ENCODE measurements at regions not wholly inside any gene's neighbourhood (a gene's known extent, or its start where the extent isn't known, plus 50 kb on each side); places are given as distances from the start of the nearest gene placed in this dataset.
A peak's percentile ranks its signal among the peaks of the same experiment; 100 is the strongest.

DNA sequence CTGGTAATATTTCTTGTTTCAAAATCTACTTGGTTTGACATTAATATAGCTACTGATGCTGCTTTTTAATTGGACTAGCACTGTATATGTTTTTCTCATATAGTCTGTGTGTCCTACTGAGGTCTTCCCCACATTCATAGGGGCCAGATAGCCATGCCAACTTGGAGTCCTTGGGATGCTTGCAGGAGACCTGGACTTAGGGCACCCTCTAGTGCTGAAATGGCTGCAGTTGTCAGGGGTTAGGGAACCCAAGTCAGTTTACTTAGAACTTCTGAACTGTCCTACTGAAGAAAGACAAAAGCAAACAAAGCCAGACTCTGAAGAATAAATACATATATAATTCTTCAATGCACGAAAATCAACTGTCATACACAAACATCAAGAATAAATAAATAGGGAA, 279.9 kb upstream of the SYT1 start:
- Histone ChIP-seq H3K4me2 (no peak overlapping the region), H3K79me2 (ENCODE audit: low read depth) (no peaks in the 10 kb centered on the region), H3K27ac (no peak overlapping the region), H3K9me3 (ENCODE audit: low read depth) (no peaks in the 10 kb centered on the region), H3K9ac (no peak overlapping the region), H3K4me1 (no peaks in the 10 kb centered on the region), H3F3A (ENCODE audit: low read depth) (peaks cover 6% of the 10 kb centered on the region), H3K36me3 (no peaks in the 10 kb centered on the region), H3K4me3 (no peak overlapping the region), H4K20me1 (ENCODE audit: low read depth) (no peaks in the 10 kb centered on the region), H3K27me3 (no peaks in the 10 kb centered on the region), H2AFZ (replicated peaks) (no peak overlapping the region)
- no peak overlapping the region for H3K27ac Mint-ChIP-seq
- peak; percentile 77 for DNase-seq (ENCODE audit: low spot score)
- H3K36me3 Mint-ChIP-seq = no peaks in the 10 kb centered on the region
- TF ChIP-seq, protein P1, sequence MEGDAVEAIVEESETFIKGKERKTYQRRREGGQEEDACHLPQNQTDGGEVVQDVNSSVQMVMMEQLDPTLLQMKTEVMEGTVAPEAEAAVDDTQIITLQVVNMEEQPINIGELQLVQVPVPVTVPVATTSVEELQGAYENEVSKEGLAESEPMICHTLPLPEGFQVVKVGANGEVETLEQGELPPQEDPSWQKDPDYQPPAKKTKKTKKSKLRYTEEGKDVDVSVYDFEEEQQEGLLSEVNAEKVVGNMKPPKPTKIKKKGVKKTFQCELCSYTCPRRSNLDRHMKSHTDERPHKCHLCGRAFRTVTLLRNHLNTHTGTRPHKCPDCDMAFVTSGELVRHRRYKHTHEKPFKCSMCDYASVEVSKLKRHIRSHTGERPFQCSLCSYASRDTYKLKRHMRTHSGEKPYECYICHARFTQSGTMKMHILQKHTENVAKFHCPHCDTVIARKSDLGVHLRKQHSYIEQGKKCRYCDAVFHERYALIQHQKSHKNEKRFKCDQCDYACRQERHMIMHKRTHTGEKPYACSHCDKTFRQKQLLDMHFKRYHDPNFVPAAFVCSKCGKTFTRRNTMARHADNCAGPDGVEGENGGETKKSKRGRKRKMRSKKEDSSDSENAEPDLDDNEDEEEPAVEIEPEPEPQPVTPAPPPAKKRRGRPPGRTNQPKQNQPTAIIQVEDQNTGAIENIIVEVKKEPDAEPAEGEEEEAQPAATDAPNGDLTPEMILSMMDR (IDR thresholded peaks at IDR 0.05) = peak; percentile 77
- TF ChIP-seq EZH2 (IDR thresholded peaks at IDR 0.05) = no peak
- H3K4me3 Mint-ChIP-seq = no peak overlapping the region
- peaks cover 2% of the 10 kb centered on the region for H3K27me3 Mint-ChIP-seq (ENCODE audit: insufficient read depth, low read depth)
- peaks cover 24% of the 10 kb centered on the region for H3K9me3 Mint-ChIP-seq
- no peaks in the 10 kb centered on the region for H3K4me1 Mint-ChIP-seq

DNA sequence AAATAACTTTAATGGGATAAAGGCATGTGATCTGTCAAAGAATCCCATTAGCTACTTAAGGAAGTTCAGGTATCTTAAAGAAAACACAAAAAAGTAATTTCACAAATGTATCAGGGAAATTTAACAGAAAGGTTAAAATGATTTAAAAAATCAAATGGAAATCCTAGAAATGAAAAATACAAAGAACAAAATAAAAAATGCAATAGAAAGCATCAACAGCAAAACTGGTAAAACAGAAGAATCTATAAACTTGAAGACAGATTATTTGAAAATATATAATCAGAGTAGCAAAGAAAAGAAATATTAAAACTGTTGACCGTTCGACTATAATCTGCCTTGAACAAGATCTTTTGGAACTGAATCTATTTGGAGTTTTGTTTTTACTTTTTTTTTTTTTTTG, 279.4 kb upstream of the SYT1 start:
- no peaks in the 10 kb centered on the region for H3K79me2 ChIP-seq (ENCODE audit: low read depth)
- peaks cover 6% of the 10 kb centered on the region for H3F3A ChIP-seq (ENCODE audit: low read depth)
- H3K9me3 ChIP-seq (ENCODE audit: low read depth) = no peaks in the 10 kb centered on the region
- H2AFZ ChIP-seq (replicated peaks) = no peak overlapping the region
- no peaks in the 10 kb centered on the region for H3K4me1 Mint-ChIP-seq
- no peak for DNase-seq (ENCODE audit: low spot score)
- H3K9ac ChIP-seq = no peak overlapping the region
- H3K4me3 Mint-ChIP-seq = no peak overlapping the region
- H3K9me3 Mint-ChIP-seq = peaks cover 24% of the 10 kb centered on the region
- no peaks in the 10 kb centered on the region for H3K36me3 ChIP-seq
- H3K4me2 ChIP-seq = no peak overlapping the region
- no peak for TF ChIP-seq EZH2 (IDR thresholded peaks at IDR 0.05)
- TF ChIP-seq, protein P1 (IDR thresholded peaks at IDR 0.05) = no peak
- no peak for TF ChIP-seq EZH2phosphoT487 (IDR thresholded peaks at IDR 0.05)
- H4K20me1 ChIP-seq (ENCODE audit: low read depth) = no peaks in the 10 kb centered on the region
- peaks cover 2% of the 10 kb centered on the region for H3K27me3 Mint-ChIP-seq (ENCODE audit: insufficient read depth, low read depth)
- no peaks in the 10 kb centered on the region for H3K27me3 ChIP-seq
- H3K36me3 Mint-ChIP-seq = no peaks in the 10 kb centered on the region
- H3K4me3 ChIP-seq = no peak overlapping the region
- no peaks in the 10 kb centered on the region for H3K4me1 ChIP-seq
- H3K27ac ChIP-seq = no peak overlapping the region
- no peak overlapping the region for H3K27ac Mint-ChIP-seq

DNA sequence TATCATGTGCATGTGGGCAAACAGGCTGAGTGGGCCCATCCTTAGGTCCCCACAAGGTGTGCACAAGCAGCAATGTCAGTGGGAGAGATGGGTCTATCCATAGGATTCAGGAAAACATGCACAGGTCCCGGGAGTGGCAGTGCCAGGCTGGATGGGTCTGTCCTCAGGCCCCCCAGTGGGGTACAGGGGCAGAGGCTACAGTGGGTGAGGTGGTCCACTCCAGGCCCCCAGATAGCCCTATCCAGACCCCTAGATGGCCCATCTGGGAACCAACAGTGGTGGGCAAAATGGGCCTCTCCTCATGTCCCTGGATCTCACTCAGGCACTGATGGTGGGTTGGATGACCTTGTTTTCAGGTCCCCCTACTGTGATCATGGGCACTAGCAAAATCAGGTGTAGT, 277.8 kb upstream of the SYT1 start:
- no peak overlapping the region for H2AFZ ChIP-seq (replicated peaks)
- H3K9me3 Mint-ChIP-seq = peaks cover 24% of the 10 kb centered on the region
- TF ChIP-seq EZH2phosphoT487 (IDR thresholded peaks at IDR 0.05) (no peak), EZH2 (IDR thresholded peaks at IDR 0.05) (no peak)
- TF ChIP-seq, protein P1 (IDR thresholded peaks at IDR 0.05) = no peak
- no peaks in the 10 kb centered on the region for H4K20me1 ChIP-seq (ENCODE audit: low read depth)
- H3K4me3 Mint-ChIP-seq = no peak overlapping the region
- no peak for DNase-seq (ENCODE audit: low spot score)
- no peaks in the 10 kb centered on the region for H3K4me1 ChIP-seq
- no peak overlapping the region for H3K9ac ChIP-seq
- no peak overlapping the region for H3K27ac ChIP-seq
- no peaks in the 10 kb centered on the region for H3K79me2 ChIP-seq (ENCODE audit: low read depth)
- H3K36me3 ChIP-seq = no peaks in the 10 kb centered on the region
- peaks cover 2% of the 10 kb centered on the region for H3K27me3 Mint-ChIP-seq (ENCODE audit: insufficient read depth, low read depth)
- H3K36me3 Mint-ChIP-seq = no peaks in the 10 kb centered on the region
- no peaks in the 10 kb centered on the region for H3K4me1 Mint-ChIP-seq
- H3K27me3 ChIP-seq = no peaks in the 10 kb centered on the region
- no peak overlapping the region for H3K27ac Mint-ChIP-seq
- no peaks in the 10 kb centered on the region for H3K9me3 ChIP-seq (ENCODE audit: low read depth)
- H3K4me3 ChIP-seq = no peak overlapping the region
- H3F3A ChIP-seq (ENCODE audit: low read depth) = peaks cover 6% of the 10 kb centered on the region
- H3K4me2 ChIP-seq = no peak overlapping the region

DNA sequence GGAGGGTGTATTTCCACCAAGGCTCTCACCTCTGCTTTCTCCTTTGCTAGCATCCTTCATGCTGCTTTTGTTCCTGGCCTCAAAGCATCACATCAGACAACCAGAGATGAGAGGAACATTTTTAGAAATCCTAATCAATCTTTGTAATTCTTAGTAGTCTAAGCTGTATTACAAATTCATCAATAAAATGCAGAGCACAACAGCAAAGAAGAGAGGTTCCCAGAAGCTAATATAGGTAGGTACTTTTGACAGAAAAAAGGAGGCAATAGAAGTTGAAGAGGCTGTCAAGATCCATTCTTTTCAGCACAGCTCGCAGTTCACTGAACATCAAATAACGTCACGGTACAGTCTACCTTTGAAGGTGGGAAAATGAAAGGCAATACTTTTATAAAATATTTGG, 265.2 kb upstream of the SYT1 start:
- Histone ChIP-seq H3F3A (ENCODE audit: low read depth) (no peaks in the 10 kb centered on the region), H2AFZ (replicated peaks) (no peak overlapping the region), H3K9me3 (ENCODE audit: low read depth) (no peaks in the 10 kb centered on the region), H3K4me3 (no peak overlapping the region), H3K4me1 (no peaks in the 10 kb centered on the region), H3K27ac (no peak overlapping the region), H4K20me1 (ENCODE audit: low read depth) (no peaks in the 10 kb centered on the region), H3K9ac (no peak overlapping the region), H3K36me3 (no peaks in the 10 kb centered on the region), H3K79me2 (ENCODE audit: low read depth) (no peaks in the 10 kb centered on the region), H3K27me3 (no peaks in the 10 kb centered on the region), H3K4me2 (no peak overlapping the region)
- Mint-ChIP-seq H3K4me3 (no peak overlapping the region), H3K9me3 (peaks cover 12% of the 10 kb centered on the region), H3K36me3 (no peaks in the 10 kb centered on the region), H3K27me3 (ENCODE audit: insufficient read depth, low read depth) (peaks cover 5% of the 10 kb centered on the region), H3K27ac (no peak overlapping the region), H3K4me1 (no peaks in the 10 kb centered on the region)
- TF ChIP-seq, protein P1 (IDR thresholded peaks at IDR 0.05) = no peak
- TF ChIP-seq EZH2 (IDR thresholded peaks at IDR 0.05) (no peak), EZH2phosphoT487 (IDR thresholded peaks at IDR 0.05) (no peak)
- DNase-seq (ENCODE audit: low spot score) = no peak

All from neural progenitor cell (in vitro differentiated cells).